ENCODE measurements at regions not wholly inside any gene's neighbourhood (a gene's known extent, or its start where the extent isn't known, plus 50 kb on each side); places are given as distances from the start of the nearest gene placed in this dataset.

DNA sequence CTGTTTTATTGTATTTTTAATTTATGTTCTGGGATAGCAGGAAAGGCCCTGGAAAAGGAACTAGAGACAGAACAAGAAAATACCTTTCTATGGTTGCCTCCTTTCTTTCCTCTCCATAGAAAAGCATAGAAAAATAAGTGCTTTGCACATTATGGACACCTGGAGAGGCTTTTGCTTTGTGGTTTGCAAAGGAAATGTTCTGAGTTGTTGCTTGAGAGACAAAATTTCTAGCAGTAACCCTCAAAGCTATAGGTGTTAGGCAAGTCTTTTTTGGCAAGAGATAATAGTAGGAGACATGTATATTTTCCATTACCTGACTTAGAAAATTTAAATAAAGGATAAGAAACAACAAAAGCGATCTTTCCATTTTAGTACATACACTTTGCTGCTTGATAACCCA, 378.6 kb upstream of the PRKCQ start:
- no peak overlapping the region for H3K4me3 ChIP-seq (ENCODE audit: low read length)
- TF ChIP-seq CTCF (IDR thresholded peaks at IDR 0.05; ENCODE audit: insufficient read depth, low read depth, low read length, missing control alignments), result no peak
- no peak for DNase-seq (ENCODE audit: low read depth)

DNA sequence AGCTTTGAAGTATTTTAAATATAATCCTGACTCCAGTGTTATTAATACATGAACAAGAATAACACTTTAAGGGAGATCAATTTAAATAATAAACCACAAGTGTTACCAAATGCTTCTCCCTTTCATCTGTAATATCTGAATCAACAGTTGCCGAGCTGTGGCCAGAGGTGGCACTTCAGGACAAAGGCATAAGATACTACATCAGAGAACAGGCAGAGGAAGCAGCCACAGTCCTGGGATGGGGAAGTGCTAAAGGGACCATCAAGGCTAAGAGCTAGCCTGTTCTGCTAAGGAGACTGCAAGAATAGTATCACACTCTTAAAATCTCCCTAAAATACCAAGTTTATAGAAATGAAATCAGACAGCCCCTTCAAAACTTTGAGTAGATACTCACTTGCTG, 378.2 kb upstream of the PRKCQ start:
- TF ChIP-seq CTCF (IDR thresholded peaks at IDR 0.05; ENCODE audit: insufficient read depth, low read depth, low read length, missing control alignments), result no peak
- DNase-seq (ENCODE audit: low read depth), result no peak
- no peak overlapping the region for H3K4me3 ChIP-seq (ENCODE audit: low read length)

GRCh38 chr10:6957851-6958250, 377.8 kb upstream of the PRKCQ start:
- no peak for TF ChIP-seq CTCF (IDR thresholded peaks at IDR 0.05; ENCODE audit: insufficient read depth, low read depth, low read length, missing control alignments)
- no peak overlapping the region for H3K4me3 ChIP-seq (ENCODE audit: low read length)
- DNase-seq (ENCODE audit: low read depth), result no peak

DNA sequence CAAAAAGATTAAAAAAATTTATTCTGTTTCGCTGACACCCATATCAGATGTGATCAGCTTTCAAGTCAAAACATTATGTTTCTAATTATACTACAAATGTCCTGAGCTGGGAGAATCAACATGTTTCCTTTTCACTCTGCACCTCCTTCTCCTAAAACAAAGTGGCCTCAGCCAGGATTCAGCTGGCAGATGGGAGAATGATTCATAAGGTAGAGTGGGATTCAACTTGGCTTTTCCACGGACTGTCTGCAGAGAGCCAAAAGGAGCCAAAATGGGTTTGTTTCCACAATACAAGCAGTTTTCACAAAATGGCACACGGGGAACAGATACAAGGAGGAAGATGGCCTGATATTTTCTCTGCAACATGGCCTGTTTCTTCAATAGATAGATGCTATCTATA, 376.5 kb upstream of the PRKCQ start:
- DNase-seq (ENCODE audit: low read depth), result no peak
- H3K4me3 ChIP-seq (ENCODE audit: low read length), result no peak overlapping the region
- no peak for TF ChIP-seq CTCF (IDR thresholded peaks at IDR 0.05; ENCODE audit: insufficient read depth, low read depth, low read length, missing control alignments)

GRCh38 chr10:6953271-6953801, 373.3 kb upstream of the PRKCQ start:
- no peak for TF ChIP-seq CTCF (IDR thresholded peaks at IDR 0.05; ENCODE audit: insufficient read depth, low read depth, low read length, missing control alignments)
- no peak overlapping the region for H3K4me3 ChIP-seq (ENCODE audit: low read length)
- DNase-seq (ENCODE audit: low read depth), result no peak

- no peak for DNase-seq (ENCODE audit: low read depth)
- H3K4me3 ChIP-seq (ENCODE audit: low read length), result no peak overlapping the region
- no peak for TF ChIP-seq CTCF (IDR thresholded peaks at IDR 0.05; ENCODE audit: insufficient read depth, low read depth, low read length, missing control alignments)
Measured at GRCh38 chr10:6951732-6952131, 371.7 kb upstream of the PRKCQ start.

GRCh38 chr10:6950133-6950532, 370.1 kb upstream of the PRKCQ start:
- TF ChIP-seq CTCF (IDR thresholded peaks at IDR 0.05; ENCODE audit: insufficient read depth, low read depth, low read length, missing control alignments), result no peak
- DNase-seq (ENCODE audit: low read depth), result no peak
- no peak overlapping the region for H3K4me3 ChIP-seq (ENCODE audit: low read length)

All from epithelial cell of esophagus (primary cell).